ENCODE measurements at regions not wholly inside any gene's neighbourhood (a gene's known extent, or its start where the extent isn't known, plus 50 kb on each side); places are given as distances from the start of the nearest gene placed in this dataset.

DNA sequence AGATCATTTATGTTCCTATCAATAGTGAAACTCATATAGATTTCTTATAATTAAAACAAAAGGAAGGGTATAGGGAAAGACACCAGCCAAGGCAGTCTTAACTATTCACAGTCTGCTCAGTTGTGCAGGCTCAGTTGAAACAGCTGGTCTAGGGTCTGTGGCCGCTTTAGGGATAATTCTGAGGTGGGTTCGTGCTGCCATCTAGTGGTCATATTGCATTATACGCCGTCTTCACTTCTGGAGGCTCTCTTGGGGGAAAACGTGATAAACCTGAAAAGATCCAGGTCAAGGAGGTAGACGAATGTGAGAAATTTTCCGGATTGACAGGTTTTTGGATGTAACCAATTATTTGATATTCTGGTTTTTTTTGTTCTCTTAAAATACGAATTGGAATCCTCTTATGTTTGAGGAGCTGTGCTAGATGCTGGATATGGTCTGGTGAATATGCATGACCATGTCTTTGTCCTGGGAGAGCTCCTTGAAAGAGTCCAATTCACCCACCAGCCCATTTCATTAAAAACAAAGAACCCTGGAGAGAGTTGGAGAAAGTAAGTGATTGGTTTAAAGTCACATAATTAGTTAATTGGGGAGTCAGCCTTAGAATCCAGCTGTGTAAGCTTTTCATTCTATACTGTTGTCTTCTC is 492.4 kb downstream of the PLCL1 start:
- no peak for TF ChIP-seq EZH2 (IDR thresholded peaks at IDR 0.05; ENCODE audit: low read depth)
- TF ChIP-seq, protein P1, sequence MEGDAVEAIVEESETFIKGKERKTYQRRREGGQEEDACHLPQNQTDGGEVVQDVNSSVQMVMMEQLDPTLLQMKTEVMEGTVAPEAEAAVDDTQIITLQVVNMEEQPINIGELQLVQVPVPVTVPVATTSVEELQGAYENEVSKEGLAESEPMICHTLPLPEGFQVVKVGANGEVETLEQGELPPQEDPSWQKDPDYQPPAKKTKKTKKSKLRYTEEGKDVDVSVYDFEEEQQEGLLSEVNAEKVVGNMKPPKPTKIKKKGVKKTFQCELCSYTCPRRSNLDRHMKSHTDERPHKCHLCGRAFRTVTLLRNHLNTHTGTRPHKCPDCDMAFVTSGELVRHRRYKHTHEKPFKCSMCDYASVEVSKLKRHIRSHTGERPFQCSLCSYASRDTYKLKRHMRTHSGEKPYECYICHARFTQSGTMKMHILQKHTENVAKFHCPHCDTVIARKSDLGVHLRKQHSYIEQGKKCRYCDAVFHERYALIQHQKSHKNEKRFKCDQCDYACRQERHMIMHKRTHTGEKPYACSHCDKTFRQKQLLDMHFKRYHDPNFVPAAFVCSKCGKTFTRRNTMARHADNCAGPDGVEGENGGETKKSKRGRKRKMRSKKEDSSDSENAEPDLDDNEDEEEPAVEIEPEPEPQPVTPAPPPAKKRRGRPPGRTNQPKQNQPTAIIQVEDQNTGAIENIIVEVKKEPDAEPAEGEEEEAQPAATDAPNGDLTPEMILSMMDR (conservative IDR thresholded peaks at IDR 0.05), result peak; percentile 74

Data from PC-9 (cell line).